ENCODE measurements at regions not wholly inside any gene's neighbourhood (a gene's known extent, or its start where the extent isn't known, plus 50 kb on each side); places are given as distances from the start of the nearest gene placed in this dataset.

DNA sequence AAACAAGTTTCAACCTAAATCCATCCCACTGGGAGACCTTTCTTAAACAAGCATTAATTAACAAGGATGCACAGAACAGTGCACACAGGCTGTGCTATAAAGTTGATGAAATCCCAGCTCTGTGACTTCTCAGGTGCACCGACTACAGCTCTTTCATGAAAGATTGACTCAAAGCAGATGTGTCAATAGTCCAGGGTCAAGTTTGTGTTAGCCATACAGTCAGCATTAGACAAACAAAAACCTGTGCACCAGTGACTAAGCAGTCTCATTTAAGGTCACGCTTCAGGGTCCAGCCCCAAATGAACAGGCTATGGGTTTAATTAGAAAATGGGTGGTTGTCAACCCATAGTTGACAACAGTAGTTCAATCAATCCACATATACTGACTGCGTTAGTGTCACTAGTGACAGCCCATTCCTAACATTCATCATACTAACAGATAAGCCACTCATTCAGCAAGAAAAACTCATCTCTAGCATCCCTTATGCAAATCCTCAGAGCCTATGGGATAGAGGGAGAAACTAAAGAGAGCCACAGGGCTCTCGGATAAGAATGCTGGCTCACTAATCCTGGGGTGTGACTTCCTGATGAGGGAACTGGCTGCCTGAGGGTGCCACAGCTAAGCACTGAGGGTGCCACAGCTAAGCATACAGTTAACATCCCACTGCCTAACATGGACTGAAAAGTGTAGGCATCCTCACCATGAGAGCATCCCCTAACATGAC lies 84.1 kb downstream of the WNT5A start:
- H3K4me3 ChIP-seq: no peak overlapping the region
- no peak overlapping the region for H3K9ac ChIP-seq (ENCODE audit: insufficient read depth in 1 of 2, low read depth in 2 of 2, low read length in 2 of 2)
- H3K9me1 ChIP-seq (ENCODE audit: control insufficient read depth, insufficient read depth, low read length): no peaks in the 10 kb centered on the region
- ChIA-PET POLR2A (no interaction called here), CTCF (ENCODE audit: low intra/inter-chr PET ratio) (no interaction called here)
- H4K20me1 ChIP-seq (replicated peaks; ENCODE audit: control insufficient read depth, insufficient read depth, low read length): no peaks in the 10 kb centered on the region
- TF ChIP-seq PURB (CRISPR knock-in tag; IDR thresholded peaks at IDR 0.05; ENCODE audit: low read depth) (no peak), HNRNPUL1 (IDR thresholded peaks at IDR 0.05; ENCODE audit: low read length) (no peak), HMGN3 (IDR thresholded peaks at IDR 0.05; ENCODE audit: borderline replicate concordance, extremely low read depth, insufficient read length, low read depth, low read length) (no peak), PPARD (CRISPR knock-in tag; IDR thresholded peaks at IDR 0.05) (no peak), TCF7 (IDR thresholded peaks at IDR 0.05; ENCODE audit: borderline replicate concordance) (no peak), ELF2 (CRISPR knock-in tag; IDR thresholded peaks at IDR 0.05) (no peak), POLR3G (IDR thresholded peaks at IDR 0.05; ENCODE audit: extremely low read depth, insufficient read length, insufficient replicate concordance) (no peak), CREM (IDR thresholded peaks at IDR 0.05; ENCODE audit: low read depth) (no peak), HDAC1 (IDR thresholded peaks at IDR 0.05) (no peak), FOXA1 (IDR thresholded peaks at IDR 0.05; ENCODE audit: borderline replicate concordance) (no peak), TARDBP (IDR thresholded peaks at IDR 0.05) (no peak), GATA2 (CRISPR knock-in tag; IDR thresholded peaks at IDR 0.05) (no peak)
- TF ChIP-seq, protein P1, sequence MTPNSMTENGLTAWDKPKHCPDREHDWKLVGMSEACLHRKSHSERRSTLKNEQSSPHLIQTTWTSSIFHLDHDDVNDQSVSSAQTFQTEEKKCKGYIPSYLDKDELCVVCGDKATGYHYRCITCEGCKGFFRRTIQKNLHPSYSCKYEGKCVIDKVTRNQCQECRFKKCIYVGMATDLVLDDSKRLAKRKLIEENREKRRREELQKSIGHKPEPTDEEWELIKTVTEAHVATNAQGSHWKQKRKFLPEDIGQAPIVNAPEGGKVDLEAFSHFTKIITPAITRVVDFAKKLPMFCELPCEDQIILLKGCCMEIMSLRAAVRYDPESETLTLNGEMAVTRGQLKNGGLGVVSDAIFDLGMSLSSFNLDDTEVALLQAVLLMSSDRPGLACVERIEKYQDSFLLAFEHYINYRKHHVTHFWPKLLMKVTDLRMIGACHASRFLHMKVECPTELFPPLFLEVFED (CRISPR knock-in tag; conservative IDR thresholded peaks at IDR 0.05): no peak
- WGBS (ENCODE audit: insufficient coverage, low coverage, missing lambda C conversion rate): 5% methylated on average over 4 of the region's 4 CpGs
- H3K27ac ChIP-seq (ENCODE audit: extremely low read depth, low read depth, low read length): no peak overlapping the region
- in situ Hi-C loops (cut with MboI) (no loop called here), intact Hi-C loops (cut with micrococcal nuclease) (no loop called here)
- no TSS peak for BruUV-seq (replicated peaks)
- FAIRE-seq (no peak), ATAC-seq (no peak), DNase-seq (ENCODE audit: extremely low read depth in 1 of 4, low spot score in 3 of 4) (no peak)
- no peaks in the 10 kb centered on the region for H3K27me3 ChIP-seq (ENCODE audit: control insufficient read depth in 2 of 2, insufficient read depth in 2 of 2, low read length in 2 of 2)
- no peaks in the 10 kb centered on the region for H3K36me3 ChIP-seq (ENCODE audit: control insufficient read depth, insufficient read depth, low read length)
- no peak overlapping the region for H3K4me2 ChIP-seq (ENCODE audit: insufficient read depth, low read length)
- H3K4me1 ChIP-seq (replicated peaks in 1 of 2; ENCODE audit: control insufficient read depth in 2 of 2, insufficient read depth in 2 of 2, low read length in 2 of 2): no peaks in the 10 kb centered on the region
- H2AFZ ChIP-seq (ENCODE audit: low read depth, low read length): no peak overlapping the region
- H3K79me2 ChIP-seq (ENCODE audit: control insufficient read depth, insufficient read depth, low read length): no peaks in the 10 kb centered on the region
- no peaks in the 10 kb centered on the region for H3K9me3 ChIP-seq (replicated peaks; ENCODE audit: control insufficient read depth, insufficient read depth, low read depth, low read length)
